GM12872 (cell line): ENCODE measurements at regions not wholly inside any gene's neighbourhood (a gene's known extent, or its start where the extent isn't known, plus 50 kb on each side); places are given as distances from the start of the nearest gene placed in this dataset.

Experiments used
- TF ChIP-seq, protein P1 (sequence below): IDR thresholded peaks from 3 replicates; pipeline ENCODE4 v1.5.1; 2011; ENCODE audit warnings: low read depth, mild to moderate bottlenecking, low read length, moderate library complexity; ENCODE audit not compliant: insufficient read depth

DNA sequence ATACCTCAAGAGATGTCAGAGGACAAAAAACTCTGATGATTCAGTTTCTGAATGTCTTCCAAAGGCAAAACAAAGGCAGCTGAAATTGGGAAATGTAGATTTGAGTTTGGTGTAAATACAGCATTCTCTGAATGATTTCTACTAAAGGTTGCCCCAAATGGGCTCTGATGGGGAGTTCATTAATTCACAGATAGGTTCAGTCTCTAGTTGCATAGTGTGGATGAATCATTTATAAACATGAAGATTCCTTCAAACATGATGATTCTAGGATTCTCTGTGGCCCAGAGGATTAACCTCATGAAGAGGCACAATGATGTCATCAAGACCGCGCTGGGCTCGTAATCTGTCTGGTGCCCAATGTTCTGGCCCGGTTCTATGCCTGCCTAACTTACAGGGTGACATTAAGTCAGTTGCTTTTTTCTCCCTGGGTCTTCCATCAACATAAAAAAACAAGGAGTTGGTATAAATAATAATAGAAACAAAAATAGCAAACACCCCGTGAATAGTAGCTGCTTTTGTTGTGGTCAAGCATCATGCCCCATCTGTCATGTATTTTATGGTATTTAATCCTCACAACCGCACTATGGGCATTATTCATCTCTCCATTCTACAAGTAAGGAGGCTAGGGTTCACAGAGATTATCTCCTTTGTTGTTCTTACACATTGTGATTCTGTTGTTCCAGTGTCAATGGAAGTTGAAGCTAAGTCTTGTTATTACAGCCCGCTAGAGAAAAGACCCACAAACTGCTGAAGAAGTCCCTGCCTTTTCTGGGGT is 509.6 kb upstream of the USP24 start:
- TF ChIP-seq, protein P1, sequence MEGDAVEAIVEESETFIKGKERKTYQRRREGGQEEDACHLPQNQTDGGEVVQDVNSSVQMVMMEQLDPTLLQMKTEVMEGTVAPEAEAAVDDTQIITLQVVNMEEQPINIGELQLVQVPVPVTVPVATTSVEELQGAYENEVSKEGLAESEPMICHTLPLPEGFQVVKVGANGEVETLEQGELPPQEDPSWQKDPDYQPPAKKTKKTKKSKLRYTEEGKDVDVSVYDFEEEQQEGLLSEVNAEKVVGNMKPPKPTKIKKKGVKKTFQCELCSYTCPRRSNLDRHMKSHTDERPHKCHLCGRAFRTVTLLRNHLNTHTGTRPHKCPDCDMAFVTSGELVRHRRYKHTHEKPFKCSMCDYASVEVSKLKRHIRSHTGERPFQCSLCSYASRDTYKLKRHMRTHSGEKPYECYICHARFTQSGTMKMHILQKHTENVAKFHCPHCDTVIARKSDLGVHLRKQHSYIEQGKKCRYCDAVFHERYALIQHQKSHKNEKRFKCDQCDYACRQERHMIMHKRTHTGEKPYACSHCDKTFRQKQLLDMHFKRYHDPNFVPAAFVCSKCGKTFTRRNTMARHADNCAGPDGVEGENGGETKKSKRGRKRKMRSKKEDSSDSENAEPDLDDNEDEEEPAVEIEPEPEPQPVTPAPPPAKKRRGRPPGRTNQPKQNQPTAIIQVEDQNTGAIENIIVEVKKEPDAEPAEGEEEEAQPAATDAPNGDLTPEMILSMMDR, result no peak

- TF ChIP-seq, protein P1, result no peak
Measured at GRCh38 chr1:55723001-55723400, 507.8 kb upstream of the USP24 start.

DNA sequence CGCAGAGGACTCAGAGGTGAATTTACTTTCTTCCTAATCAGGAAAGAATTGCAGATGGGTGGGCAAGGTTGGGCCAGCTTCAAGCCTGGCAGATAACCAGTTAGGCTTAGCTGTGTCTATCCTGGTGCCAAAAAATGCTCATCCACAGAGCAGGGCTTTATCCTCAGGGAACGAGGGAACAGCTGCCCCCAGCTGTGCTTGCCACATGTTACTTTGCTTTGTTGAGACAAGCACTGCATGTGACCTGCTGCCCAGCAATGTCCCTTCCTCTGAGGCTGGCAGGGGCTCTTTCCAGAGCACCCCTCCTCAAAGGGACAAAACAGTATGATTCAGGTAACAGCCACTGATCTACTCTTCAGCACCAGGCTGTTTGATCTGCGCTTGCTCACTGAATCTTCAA is 505.1 kb upstream of the USP24 start:
- TF ChIP-seq, protein P1, result no peak

- TF ChIP-seq, protein P1, result no peak
Measured at GRCh38 chr1:55718758-55719671, 503.9 kb upstream of the USP24 start.

GRCh38 chr1:55717111-55717510 is 501.9 kb upstream of the USP24 start:
- TF ChIP-seq, protein P1, result no peak

- TF ChIP-seq, protein P1, result no peak
Measured at GRCh38 chr1:55716610-55717009, 501.4 kb upstream of the USP24 start.

DNA sequence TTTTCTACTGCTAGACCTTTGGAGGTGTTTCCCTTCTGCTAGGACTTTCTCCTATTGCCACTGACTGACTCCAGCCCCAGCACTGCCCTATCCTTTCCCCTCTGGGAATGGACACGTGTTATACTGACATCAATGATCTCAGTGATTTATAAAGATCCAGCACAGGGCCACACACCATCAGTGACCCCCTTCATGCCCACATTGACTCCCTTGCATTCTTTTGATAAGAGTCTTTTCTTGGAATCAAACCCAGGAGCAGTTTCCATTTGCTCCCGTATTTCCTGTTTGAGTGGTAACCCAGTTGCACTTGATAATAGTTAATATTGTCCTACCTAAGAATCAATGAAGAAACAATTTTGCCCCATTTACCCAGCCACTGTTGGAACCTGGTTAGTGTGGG is 501.0 kb upstream of the USP24 start:
- TF ChIP-seq, protein P1, result no peak
